K562 (cell line): ENCODE measurements at regions not wholly inside any gene's neighbourhood (a gene's known extent, or its start where the extent isn't known, plus 50 kb on each side); places are given as distances from the start of the nearest gene placed in this dataset.

Source experiments
- ATAC-seq: fragments of 200-7000 bp; cut with Tn5 transposase; 3 replicates; pipeline ENCODE4 v1.9.1; 2020; ENCODE audit warnings: moderate library complexity
- BruUV-seq: library from RNA; stranded (reverse); fragments of 400-500 nt; replicated peaks from 2 replicates; lab custom pipeline; 2021; lab: Mats Ljungman, UMichigan
- CTCF ChIA-PET: fragments of 300-600 bp; formaldehyde crosslinking; extraction: SDS; loops from one replicate; lab custom pipeline; 2021; ENCODE audit warnings: low intra/inter-chr PET ratio; lab: Yijun Ruan, JAX
- POLR2A ChIA-PET: fragments of 300-600, 350-650 bp; sonication (Branson Sonifier 250); formaldehyde crosslinking; extraction: SDS; loops from one replicate; lab custom pipeline; 2021; ENCODE audit warnings: antibody characterized with exemption, inconsistent platforms; lab: Yijun Ruan, JAX
- DNase-seq, 4 experiments: peaks; one replicate each; pipeline versions ENCODE4 v3.0.0 to v3.0.0-alpha.2; 2011 to 2018; ENCODE audit warnings: low spot score in 3 of 4, mixed read lengths in 3 of 4; ENCODE audit errors: extremely low read depth in 1 of 4
- FAIRE-seq: peaks from 2 replicates; lab custom pipeline; 2011; peaks lifted over from hg19 to GRCh38; lab: Jason Lieb, UNC
- H2AFZ ChIP-seq: 2 replicates; pipeline ENCODE4 v1.6.0; 2011; ENCODE audit warnings: low read depth, low read length, control low read depth, inconsistent platforms
- H3K27ac ChIP-seq: fragments of 200-600 bp; 3 replicates; pipeline ENCODE4 v1.8.0; 2011; ENCODE audit warnings: low read depth, mild to moderate bottlenecking, control low read depth, inconsistent platforms, low read length, moderate library complexity, mixed read lengths; ENCODE audit errors: extremely low read depth
- H3K27me3 ChIP-seq, 2 experiments: fragments of 300-600 bp in 1 of 2; 2 replicates in 1 of 2; 3 replicates in 1 of 2; pipeline versions ENCODE4 v1.6.0 to v1.8.0; 2011; ENCODE audit warnings: inconsistent platforms in 2 of 2, low read length in 2 of 2, mild to moderate bottlenecking in 1 of 2, mixed read lengths in 1 of 2, moderate library complexity in 1 of 2; ENCODE audit not compliant: control insufficient read depth in 2 of 2, insufficient read depth in 2 of 2
- H3K36me3 ChIP-seq: fragments of 300-600 bp; 3 replicates; pipeline ENCODE4 v1.8.0; 2011; ENCODE audit warnings: mild to moderate bottlenecking, low read length, inconsistent platforms; ENCODE audit not compliant: control insufficient read depth, insufficient read depth
- H3K4me1 ChIP-seq, 2 experiments: fragments of 200-600 bp in 1 of 2; replicated peaks in 1 of 2; 2 replicates in 1 of 2; 3 replicates in 1 of 2; pipeline versions ENCODE4 v1.5.1 to v1.8.0; 2011; ENCODE audit warnings: inconsistent platforms in 2 of 2, low read length in 2 of 2, mild to moderate bottlenecking in 1 of 2, mixed read lengths in 1 of 2, moderate library complexity in 1 of 2; ENCODE audit not compliant: control insufficient read depth in 2 of 2, insufficient read depth in 2 of 2
- H3K4me2 ChIP-seq: 2 replicates; pipeline ENCODE4 v1.6.1; 2011; ENCODE audit warnings: low read length, control low read depth, inconsistent platforms, mixed read lengths; ENCODE audit not compliant: insufficient read depth
- H3K4me3 ChIP-seq: fragments of 200-600 bp; sonication (generic), shearing (Covaris generic); 2 replicates; pipeline ENCODE4 v1.5.1; 2016; ENCODE audit warnings: control low read depth, inconsistent platforms
- H3K79me2 ChIP-seq: fragments of 200-600 bp; 3 replicates; pipeline ENCODE4 v1.8.0; 2011; ENCODE audit warnings: low read length, inconsistent platforms; ENCODE audit not compliant: control insufficient read depth, insufficient read depth
- H3K9ac ChIP-seq, 2 experiments: 2 replicates each; pipeline versions ENCODE4 v1.6.0 to v1.6.1; 2011; ENCODE audit warnings: low read depth in 2 of 2, low read length in 2 of 2, control low read depth in 1 of 2, inconsistent platforms in 1 of 2, mild to moderate bottlenecking in 1 of 2, mixed read lengths in 1 of 2; ENCODE audit not compliant: insufficient read depth in 1 of 2
- H3K9me1 ChIP-seq: one replicate; pipeline ENCODE4 v1.6.0; 2011; ENCODE audit warnings: inconsistent platforms, mild to moderate bottlenecking, low read length, moderate library complexity; ENCODE audit not compliant: control insufficient read depth, insufficient read depth
- H3K9me3 ChIP-seq: replicated peaks from 2 replicates; pipeline ENCODE4 v1.5.1; 2011; ENCODE audit warnings: low read depth, low read length, inconsistent platforms; ENCODE audit not compliant: control insufficient read depth, insufficient read depth
- H4K20me1 ChIP-seq: replicated peaks from 2 replicates; pipeline ENCODE4 v1.6.1; 2011; ENCODE audit warnings: low read length, inconsistent platforms, mixed read lengths; ENCODE audit not compliant: control insufficient read depth, insufficient read depth
- HNRNPK ChIP-seq: fragments of 200-400 bp; formaldehyde crosslinking; IDR thresholded peaks from one replicate; pipeline ENCODE4 v1.6.1; 2018; ENCODE audit warnings: mild to moderate bottlenecking, low read depth, low read length; ENCODE audit not compliant: poor library complexity, severe bottlenecking
- JUND ChIP-seq, 2 experiments: IDR thresholded peaks; 2 replicates in 1 of 2; 3 replicates in 1 of 2; pipeline ENCODE4 v1.6.1; 2011; ENCODE audit warnings: borderline replicate concordance in 2 of 2, low read depth in 2 of 2, low read length in 2 of 2, improper control_type of control experiment in 1 of 2, missing biosample characterization in 1 of 2, missing genetic modification characterization in 1 of 2, missing genetic modification reagents in 1 of 2
- NR2C1 ChIP-seq, 2 experiments: fragments of 450-650 bp; IDR thresholded peaks; 2 replicates each; pipeline ENCODE4 v1.6.1; 2017; ENCODE audit warnings: mild to moderate bottlenecking in 2 of 2, antibody characterized with exemption in 1 of 2, inconsistent platforms in 1 of 2, missing compliant biosample characterization in 1 of 2, missing genetic modification characterization in 1 of 2
- NR4A1 ChIP-seq, 2 experiments: fragments of 250-450 bp in 1 of 2; fragments of 450-650 bp in 1 of 2; sonication (Bioruptor Pico) in 1 of 2; IDR thresholded peaks; 2 replicates each; pipeline versions ENCODE4 v1.4.0 to v1.6.1; 2016 to 2020; ENCODE audit warnings: mild to moderate bottlenecking in 2 of 2, missing compliant biosample characterization in 1 of 2, missing genetic modification characterization in 1 of 2, moderate library complexity in 1 of 2
- POLR2B ChIP-seq: fragments of 450-650 bp; IDR thresholded peaks from 2 replicates; pipeline ENCODE4 v1.6.1; 2018; ENCODE audit warnings: low read depth; ENCODE audit not compliant: partially characterized antibody
- RAD51 ChIP-seq: fragments of 450-650 bp; IDR thresholded peaks from 2 replicates; pipeline ENCODE4 v1.7.1; 2016; ENCODE audit warnings: low read depth, mild to moderate bottlenecking, borderline replicate concordance
- RFX1 ChIP-seq: fragments of 450-650 bp; IDR thresholded peaks from 2 replicates; pipeline ENCODE4 v1.6.1; 2016; ENCODE audit warnings: mild to moderate bottlenecking, moderate library complexity
- TAF15 ChIP-seq: fragments of 200-400 bp; formaldehyde crosslinking; IDR thresholded peaks from 2 replicates; pipeline ENCODE4 v1.6.1; 2017; ENCODE audit warnings: mild to moderate bottlenecking, low read depth, low read length, moderate library complexity
- TFE3 ChIP-seq: fragments of 450-650 bp; formaldehyde crosslinking; IDR thresholded peaks from 2 replicates; pipeline ENCODE4 v1.4.0; 2020; ENCODE audit warnings: mild to moderate bottlenecking, mixed read lengths
- THAP7 ChIP-seq: fragments of 250-450 bp; sonication (Bioruptor Pico); IDR thresholded peaks from 2 replicates; pipeline ENCODE4 v1.5.0; 2021
- ZBTB43 ChIP-seq: sonication (generic); formaldehyde crosslinking; IDR thresholded peaks from 2 replicates; pipeline ENCODE4 v1.8.0; 2023; ENCODE audit warnings: mild to moderate bottlenecking, missing genetic modification reagents
- ZNF146 ChIP-seq: IDR thresholded peaks from one replicate; pipeline ENCODE4 v1.6.1; 2018; ENCODE audit warnings: missing compliant biosample characterization; ENCODE audit not compliant: unreplicated experiment
- ZNF77 ChIP-seq: fragments of 250-450 bp; sonication (Bioruptor Pico); IDR thresholded peaks from 2 replicates; pipeline ENCODE4 v1.5.0; 2020
- whole genome bisulfite sequencing: fragments of 100-300 bp; shearing (Covaris generic); methylation state at CpG from one replicate; pipeline ENCODE4 v1.1.6; 2016; ENCODE audit warnings: low coverage, mixed read lengths; ENCODE audit not compliant: insufficient coverage; ENCODE audit errors: missing lambda C conversion rate; 5-methylcytosine and 5-hydroxymethylcytosine counted together
- in situ Hi-C: fragments of 300-500 bp; cut with MboI; formaldehyde crosslinking; loops from 4 replicates; pipeline ENCODE4 v1.15.0; 2018; ENCODE audit warnings: inconsistent platforms, mixed read lengths
- intact Hi-C: fragments of 100-400 bp; cut with micrococcal nuclease; formaldehyde crosslinking; loops from 2 replicates; pipeline ENCODE4 v1.14.2; 2022

GRCh38 chr14:97196336-97196735 is 399.2 kb downstream of the VRK1 start:
- in situ Hi-C loops (no loop called here), intact Hi-C loops (no loop called here)
- DNase-seq, result no peak
- Histone ChIP-seq H3K79me2 (no peaks in the 10 kb centered on the region), H3K36me3 (no peaks in the 10 kb centered on the region), H3K4me1 (no peaks in the 10 kb centered on the region), H3K9ac (no peak overlapping the region), H3K4me3 (no peak overlapping the region), H3K27ac (no peak overlapping the region), H3K4me2 (no peak overlapping the region), H3K27me3 (no peaks in the 10 kb centered on the region), H2AFZ (no peak overlapping the region), H4K20me1 (no peaks in the 10 kb centered on the region), H3K9me1 (no peaks in the 10 kb centered on the region), H3K9me3 (no peaks in the 10 kb centered on the region)
- ChIA-PET CTCF (no interaction called here), POLR2A (no interaction called here)
- no peak for ATAC-seq
- FAIRE-seq, result no peak
- TF ChIP-seq RAD51 (no peak), POLR2B (no peak), HNRNPK (no peak), NR2C1 (IDR thresholded peaks at IDR 0.05) (no peak), NR2C1 (tag; IDR thresholded peaks at IDR 0.05) (no peak)
- no TSS peak for BruUV-seq
- 3% methylated on average over 4 of the region's 4 CpGs for WGBS

- no peaks in the 10 kb centered on the region for H3K4me1 ChIP-seq
- no peak overlapping the region for H3K27ac ChIP-seq
- H4K20me1 ChIP-seq, result no peaks in the 10 kb centered on the region
- no peaks in the 10 kb centered on the region for H3K9me3 ChIP-seq
- in situ Hi-C loops (no loop called here), intact Hi-C loops (no loop called here)
- POLR2A ChIA-PET, result no interaction called here
- H3K4me3 ChIP-seq, result no peak overlapping the region
- CTCF ChIA-PET, result no interaction called here
- peak; percentile 4 to 9 (median 6) for DNase-seq
- H3K4me2 ChIP-seq, result no peak overlapping the region
- BruUV-seq, result no TSS peak
- no peak overlapping the region for H2AFZ ChIP-seq
- no peaks in the 10 kb centered on the region for H3K36me3 ChIP-seq
- H3K79me2 ChIP-seq, result no peaks in the 10 kb centered on the region
- no peak for ATAC-seq
- H3K9ac ChIP-seq, result no peak overlapping the region
- H3K9me1 ChIP-seq, result no peaks in the 10 kb centered on the region
- H3K27me3 ChIP-seq, result no peaks in the 10 kb centered on the region
- no peak for FAIRE-seq
- TF ChIP-seq RFX1 (no peak), TAF15 (no peak), NR4A1 (CRISPR knock-in tag; IDR thresholded peaks at IDR 0.05) (no peak), NR4A1 (tag; IDR thresholded peaks at IDR 0.05) (no peak), ZNF146 (CRISPR knock-in tag) (no peak), ZBTB43 (no peak), TFE3 (CRISPR knock-in tag) (peak; percentile 78), THAP7 (no peak), JUND (IDR thresholded peaks at IDR 0.05; ENCODE audit: borderline replicate concordance, low read depth, low read length) (no peak), JUND (tag; IDR thresholded peaks at IDR 0.05; ENCODE audit: borderline replicate concordance, low read depth, low read length) (no peak), ZNF77 (CRISPR knock-in tag) (no peak)
Measured at GRCh38 chr14:97198813-97199212, 401.6 kb downstream of the VRK1 start.
